ENCODE measurements at regions not wholly inside any gene's neighbourhood (a gene's known extent, or its start where the extent isn't known, plus 50 kb on each side); places are given as distances from the start of the nearest gene placed in this dataset.

- no peak for DNase-seq
These were observed 360.1 kb downstream of the SHQ1 start for GRCh38 chr3:72487946-72488737.

DNA sequence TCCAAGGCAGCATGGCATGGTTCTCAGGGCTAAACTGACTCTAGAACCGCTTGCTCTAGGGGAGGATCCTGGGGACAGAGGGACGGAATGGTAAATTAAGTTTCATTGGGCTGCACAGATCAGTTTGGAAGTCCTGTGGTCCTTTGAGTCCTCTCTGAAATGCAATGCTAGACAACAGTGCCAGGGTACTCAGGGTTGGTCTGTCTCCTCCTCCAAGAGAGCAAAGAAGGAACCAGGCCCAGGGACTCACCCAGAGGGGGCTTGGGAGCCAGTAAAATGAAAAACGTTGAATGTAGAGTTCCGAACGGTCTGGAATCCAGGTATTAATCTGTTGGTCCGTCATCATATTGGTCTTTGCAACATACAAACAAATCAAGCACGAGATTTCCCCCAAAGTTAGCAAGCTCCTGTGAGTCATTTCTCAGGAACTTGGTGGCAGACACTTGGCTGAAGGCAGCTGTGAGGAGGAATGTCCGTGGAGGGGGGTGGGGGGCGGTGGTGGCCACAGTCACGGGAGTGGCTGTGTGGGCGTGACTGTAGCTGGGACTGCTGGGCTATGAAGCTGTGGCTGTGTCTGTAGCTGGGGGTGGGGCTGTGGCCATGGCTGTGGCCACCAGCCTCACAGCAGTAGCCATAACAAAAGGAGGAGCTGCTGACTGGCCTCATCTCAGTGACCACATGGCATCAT, 361.0 kb downstream of the SHQ1 start:
- DNase-seq: no peak

DNA sequence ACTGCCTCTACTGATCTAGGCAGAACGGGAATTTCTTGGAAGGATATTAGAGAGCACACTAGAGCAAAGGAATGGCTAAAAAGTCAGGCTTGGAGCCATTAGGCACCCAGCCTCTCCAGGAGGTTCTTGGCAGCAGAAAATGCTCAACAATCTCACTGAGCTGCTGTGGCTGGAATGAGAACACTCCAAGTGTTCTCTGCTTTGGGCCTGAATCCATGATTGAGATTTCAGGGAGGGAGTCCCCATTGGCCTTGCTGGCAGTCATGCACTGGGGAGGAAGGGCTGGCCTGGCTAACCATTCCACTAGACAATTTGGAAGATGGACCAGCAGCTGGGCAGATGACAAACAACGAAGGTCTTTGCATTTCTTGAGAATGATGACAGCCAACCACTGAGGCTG, 362.6 kb downstream of the SHQ1 start:
- no peak for DNase-seq

GRCh38 chr3:72483554-72484104, 364.6 kb downstream of the SHQ1 start:
- DNase-seq: no peak

DNA sequence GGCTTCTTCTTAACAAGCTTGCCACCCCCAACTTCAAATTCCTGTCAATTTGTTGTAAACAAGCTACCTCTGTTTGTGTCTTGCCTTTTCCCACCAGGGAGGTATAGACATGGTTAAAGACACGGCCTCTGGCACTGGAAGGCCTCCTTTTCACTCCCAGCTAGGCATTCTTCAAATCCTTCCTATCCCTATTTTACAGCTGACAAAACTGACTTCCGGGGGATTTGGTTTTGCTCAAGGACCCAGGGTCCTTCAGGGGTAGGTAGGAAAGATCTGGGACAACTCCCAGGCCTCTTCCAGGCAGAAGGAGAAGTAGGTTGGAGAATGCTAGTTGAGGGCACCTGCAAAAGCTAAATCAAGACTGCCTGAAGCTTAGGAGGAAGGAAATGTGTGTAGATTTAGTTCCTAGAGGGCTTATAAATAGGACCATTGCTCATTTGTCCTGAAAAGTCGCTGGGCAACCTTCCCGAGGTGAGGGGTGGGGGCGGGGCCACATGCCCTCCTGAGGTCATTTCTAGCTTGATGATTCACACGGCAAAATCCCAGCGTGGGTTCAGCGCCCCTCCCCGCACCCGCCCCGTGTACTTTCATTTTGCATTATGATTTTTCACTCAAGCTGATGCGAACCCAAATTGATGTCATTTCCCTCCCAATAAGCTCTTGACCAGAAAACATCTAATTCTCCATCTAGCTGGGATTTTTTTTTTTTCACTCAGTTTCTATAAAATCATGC, 365.5 kb downstream of the SHQ1 start:
- no peak for DNase-seq

DNA sequence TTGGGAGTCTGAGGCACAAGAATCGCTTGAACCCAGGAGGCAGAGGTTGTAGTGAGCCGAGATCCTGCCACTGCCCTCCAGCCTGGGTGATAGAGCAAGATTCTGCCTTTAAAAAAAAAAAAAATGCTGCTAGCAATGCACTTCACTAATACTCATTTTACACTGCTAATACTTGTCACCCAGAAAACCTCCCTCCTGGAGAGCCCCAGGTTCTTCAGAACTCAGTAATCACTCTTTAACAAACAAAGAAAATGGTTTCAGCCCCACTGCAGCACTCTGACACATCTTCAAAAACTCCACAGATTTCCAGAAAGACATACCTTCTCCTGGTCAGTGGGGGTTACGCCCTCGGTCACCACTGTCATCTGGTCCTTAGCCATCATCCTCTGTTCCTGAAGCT, 366.7 kb downstream of the SHQ1 start:
- DNase-seq: no peak

GRCh38 chr3:72480366-72480765, 367.9 kb downstream of the SHQ1 start:
- no peak for DNase-seq

DNA sequence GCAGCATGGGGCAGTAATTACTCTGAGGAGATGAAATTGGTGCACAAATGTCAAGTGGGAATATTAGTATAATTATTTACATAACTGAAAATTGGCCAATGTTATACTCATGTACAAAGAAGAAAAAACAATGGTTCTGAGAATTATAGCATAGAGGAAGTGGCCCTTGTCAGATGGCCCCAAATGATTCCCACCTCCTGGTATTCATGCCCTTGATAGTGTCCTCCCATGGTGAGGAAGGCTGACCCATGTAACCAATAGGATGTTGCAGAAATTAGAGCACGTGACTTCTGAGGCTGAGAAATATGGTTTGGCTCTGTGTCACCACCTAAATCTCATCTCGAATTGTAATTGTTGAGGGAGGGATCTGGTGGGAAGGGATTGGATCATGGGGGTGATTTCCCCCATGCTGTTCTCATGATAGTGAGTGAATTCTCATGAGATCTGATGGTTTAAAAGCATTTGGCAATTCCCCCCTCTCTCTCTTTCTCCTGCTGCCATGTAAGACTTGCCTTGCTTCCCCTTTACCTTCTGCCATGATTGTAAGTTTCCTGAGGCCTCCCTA, 368.5 kb downstream of the SHQ1 start:
- DNase-seq: no peak

- no peak for DNase-seq
These were observed 372.1 kb downstream of the SHQ1 start for GRCh38 chr3:72476139-72476483.

GRCh38 chr3:72475258-72476138, 372.7 kb downstream of the SHQ1 start:
- DNase-seq: no peak

- DNase-seq: no peak
These were observed 373.5 kb downstream of the SHQ1 start for GRCh38 chr3:72474775-72475174.

DNA sequence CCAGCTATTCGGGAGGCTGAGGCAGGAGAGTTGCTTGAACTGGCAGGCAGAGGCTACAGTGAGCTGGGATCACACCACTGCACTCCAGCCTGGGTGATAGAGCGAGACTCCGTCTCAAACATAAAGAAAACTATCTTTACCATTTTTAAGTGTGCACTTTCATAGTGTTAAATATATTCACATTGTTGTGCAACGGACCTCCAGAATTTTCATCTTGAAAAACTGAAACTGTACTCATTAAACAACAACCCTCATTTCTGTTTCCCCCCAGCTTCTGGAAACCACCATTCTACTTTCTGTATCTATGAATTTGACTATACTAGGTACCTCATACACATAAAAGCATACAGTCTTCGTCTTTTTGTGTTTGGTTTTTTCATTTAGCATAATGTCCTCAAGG, 375.1 kb downstream of the SHQ1 start:
- DNase-seq: no peak

- no peak for DNase-seq
These were observed 377.3 kb downstream of the SHQ1 start for GRCh38 chr3:72470904-72471417.

DNA sequence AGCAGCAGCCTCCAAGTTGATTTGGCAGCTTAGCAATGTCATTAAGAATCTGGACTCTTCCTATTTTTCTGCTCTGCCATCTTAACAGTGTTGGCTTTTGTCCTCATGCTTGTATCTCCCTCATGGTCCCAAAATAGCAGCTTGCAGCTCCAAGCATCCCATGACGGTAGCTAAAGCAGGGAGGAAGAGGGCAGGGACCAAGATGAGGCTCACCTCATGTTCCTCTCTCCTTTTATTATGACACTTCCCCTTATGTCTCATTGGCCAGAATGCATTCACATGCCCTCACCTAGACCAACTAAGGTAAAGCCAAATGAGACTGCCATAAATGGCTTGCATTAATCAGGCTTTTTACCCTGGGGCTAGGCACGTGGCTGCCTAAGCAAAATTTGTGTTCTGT, 382.4 kb downstream of the SHQ1 start:
- DNase-seq: no peak

- no peak for DNase-seq
These were observed 385.2 kb downstream of the SHQ1 start for GRCh38 chr3:72463083-72463482.

DNA sequence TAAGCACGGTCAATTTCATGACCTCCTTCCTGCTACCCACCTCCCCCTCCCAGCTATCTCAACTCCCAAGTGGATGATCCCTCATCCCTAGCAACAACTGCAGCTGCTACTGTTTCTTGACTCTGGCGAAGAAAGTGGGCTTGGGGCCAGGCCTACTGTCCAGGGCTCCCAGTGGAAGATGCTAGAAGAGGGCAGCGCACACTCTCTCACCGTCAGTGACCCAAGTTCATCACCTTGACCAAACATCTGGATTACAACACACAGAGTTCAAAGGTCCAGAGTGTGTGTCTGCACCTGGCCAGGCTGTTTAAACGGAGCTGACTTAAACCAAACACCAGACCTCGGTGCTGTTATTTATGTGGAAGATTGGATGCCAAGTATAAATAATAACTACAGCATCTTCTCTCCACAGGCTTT, 385.6 kb downstream of the SHQ1 start:
- no peak for DNase-seq

- no peak for DNase-seq
These were observed 386.5 kb downstream of the SHQ1 start for GRCh38 chr3:72461787-72462186.

GRCh38 chr3:72460205-72461174, 387.8 kb downstream of the SHQ1 start:
- DNase-seq: no peak

- no peak for DNase-seq
These were observed 388.7 kb downstream of the SHQ1 start for GRCh38 chr3:72459588-72459987.

GRCh38 chr3:72458375-72458774, 389.9 kb downstream of the SHQ1 start:
- DNase-seq: no peak

DNA sequence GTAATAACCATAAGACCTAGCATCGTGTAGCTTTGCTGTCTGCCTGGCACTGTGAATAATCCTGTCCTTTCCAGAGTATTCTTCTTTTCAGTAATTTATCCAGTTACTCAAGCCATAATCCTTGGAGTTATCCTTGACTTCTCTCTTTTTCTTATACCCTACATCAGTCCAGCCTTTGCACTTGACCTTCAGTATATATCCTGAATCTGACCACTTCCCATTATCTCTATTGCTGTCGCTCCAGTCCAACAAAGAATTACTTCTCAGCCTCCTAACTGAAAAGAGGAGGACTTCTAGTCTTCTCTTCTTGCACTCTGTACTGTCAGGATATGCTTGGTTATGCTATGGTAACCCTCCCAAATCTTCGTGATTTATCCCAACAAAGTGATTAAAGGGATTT, 393.8 kb downstream of the SHQ1 start:
- no peak for DNase-seq
